ENCODE measurements at regions not wholly inside any gene's neighbourhood (a gene's known extent, or its start where the extent isn't known, plus 50 kb on each side); places are given as distances from the start of the nearest gene placed in this dataset.

DNA sequence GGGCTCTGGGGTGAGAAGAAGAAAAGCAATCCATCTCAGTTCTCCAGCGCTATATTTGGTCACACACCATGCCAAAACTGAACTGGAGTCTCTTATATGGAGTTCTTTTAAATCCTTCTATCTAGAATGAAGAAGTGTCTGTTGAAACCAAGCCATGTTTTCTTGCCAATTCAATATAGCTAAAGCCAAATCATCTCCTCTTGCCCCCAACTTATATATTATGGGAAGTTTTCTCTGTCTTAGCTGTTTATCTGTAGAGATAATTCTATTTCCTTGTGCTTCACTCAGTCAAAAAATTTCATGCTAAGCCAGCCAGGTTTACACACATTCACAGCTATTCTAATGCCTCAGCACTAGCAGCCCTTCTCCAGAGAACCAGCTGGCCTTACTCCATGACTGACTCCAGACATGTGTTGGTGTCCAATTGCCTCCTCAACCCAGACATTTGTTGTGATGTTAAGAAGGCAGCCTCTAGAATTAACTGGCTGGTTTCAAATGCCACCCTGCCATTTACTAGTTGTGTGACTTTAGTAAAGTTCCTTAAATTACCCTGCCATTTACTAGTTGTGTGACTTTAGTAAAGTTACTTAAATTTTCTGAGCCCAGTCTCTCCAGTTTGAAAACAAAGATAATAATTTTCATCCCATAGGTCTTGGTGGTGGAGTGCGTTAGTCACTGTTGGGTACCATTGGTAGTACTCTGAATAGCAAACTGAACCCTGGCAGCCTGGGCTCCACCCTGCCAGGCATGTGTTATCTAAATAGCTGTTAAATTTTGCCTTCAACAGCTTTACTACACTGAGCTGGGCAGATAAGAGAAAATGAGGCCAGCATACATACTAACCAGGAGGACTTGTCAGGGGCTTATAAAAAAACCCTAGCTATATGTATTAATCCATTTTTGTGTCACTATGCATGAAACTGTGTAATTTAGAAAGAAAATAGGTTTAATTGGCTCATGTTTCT lies 525.1 kb downstream of the LMO7 start:
- no peak for DNase-seq

DNA sequence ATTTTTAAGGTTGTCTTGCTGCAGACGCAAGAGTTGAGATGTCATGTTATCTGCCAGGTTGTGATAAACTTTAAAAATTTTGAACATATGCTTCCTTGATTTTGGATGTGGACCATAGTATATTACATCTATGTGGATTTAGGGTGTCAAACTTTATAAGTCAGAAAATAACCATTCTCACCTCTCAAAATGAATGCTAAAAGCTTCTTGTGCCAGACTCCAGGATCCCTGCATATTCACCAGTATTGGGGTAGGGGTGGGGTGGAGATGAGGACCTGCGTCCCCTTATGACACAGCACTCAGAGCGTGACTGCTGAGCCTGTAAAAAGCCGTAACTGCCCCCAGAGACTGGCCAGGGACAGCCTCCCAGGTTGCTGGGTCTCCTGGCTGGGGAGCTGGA lies 524.4 kb downstream of the LMO7 start:
- DNase-seq, result no peak

DNA sequence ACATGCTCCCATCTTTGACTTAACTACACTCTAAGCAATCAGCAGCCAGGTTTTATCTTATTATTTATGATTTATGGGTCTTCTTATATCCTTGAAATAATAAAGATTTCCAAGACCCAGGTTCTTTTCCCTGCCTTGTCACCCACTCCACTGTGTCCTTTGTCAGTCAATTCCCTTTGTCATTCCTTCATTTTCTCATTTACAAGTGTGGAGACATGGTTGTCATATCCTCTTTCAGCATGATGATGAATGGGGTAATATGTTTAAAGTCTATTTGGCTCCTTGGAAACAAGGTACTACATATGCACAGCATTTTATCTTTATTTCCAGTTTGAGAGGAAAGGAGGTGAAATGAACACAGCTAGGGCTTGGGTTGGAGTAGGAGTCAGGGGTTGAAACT lies 521.8 kb downstream of the LMO7 start:
- DNase-seq, result no peak

DNA sequence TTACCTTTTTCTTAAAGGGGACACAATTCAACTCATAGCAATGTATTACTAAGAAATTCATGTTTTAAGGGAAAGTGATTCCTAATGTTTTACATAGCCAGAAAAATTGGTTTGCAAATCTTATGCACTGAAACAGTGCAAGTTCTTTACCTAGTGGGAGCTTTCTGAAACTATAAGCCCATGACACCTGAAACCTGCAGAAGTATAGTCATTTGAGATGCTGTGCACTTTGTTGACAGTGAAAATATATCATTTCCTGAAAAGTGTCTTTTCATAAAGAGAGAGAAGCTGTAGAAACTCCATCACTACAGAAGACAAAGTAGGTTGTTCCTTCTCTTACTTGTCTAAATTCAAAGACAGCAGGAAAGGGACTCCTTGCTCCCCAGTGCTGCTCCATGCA lies 517.1 kb downstream of the LMO7 start:
- DNase-seq, result no peak

DNA sequence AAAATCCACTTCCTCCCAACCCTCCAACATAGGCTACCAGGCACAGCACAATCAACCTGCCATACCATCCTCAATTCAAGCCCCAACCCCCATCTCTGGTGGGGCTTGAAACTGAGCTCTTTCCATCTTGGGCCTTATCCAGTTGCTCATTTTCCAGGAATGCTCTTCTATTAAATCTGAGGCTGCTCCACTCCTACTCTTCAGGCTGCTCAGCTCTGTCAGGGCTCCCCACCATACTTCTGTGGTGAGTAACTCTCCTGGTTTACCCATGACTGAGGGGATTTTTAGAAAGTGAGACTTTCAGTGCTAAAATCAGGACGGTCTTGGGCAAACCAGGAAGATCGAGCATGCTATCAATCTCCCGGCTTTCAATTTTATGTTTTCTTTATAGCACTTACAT lies 512.8 kb downstream of the LMO7 start:
- DNase-seq, result no peak

DNA sequence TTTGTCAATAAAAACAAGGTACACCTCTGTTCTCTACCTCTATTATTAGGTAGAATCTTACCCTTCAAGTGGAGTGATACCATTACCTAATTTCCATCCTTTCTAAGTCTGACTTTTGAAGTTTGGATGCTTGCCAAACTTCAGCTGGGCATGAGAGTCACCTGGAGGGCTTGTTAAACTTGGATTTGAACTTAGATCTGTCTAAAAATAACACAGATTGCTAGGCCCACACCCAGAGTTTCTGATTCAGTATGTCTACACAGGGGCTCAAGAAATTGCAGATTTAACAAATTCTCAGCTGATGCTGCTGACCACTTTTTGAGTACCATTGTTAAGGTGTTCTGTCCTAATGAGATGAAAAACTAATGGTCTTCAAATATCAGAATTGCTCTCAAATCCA lies 512.2 kb downstream of the LMO7 start:
- DNase-seq, result no peak

DNA sequence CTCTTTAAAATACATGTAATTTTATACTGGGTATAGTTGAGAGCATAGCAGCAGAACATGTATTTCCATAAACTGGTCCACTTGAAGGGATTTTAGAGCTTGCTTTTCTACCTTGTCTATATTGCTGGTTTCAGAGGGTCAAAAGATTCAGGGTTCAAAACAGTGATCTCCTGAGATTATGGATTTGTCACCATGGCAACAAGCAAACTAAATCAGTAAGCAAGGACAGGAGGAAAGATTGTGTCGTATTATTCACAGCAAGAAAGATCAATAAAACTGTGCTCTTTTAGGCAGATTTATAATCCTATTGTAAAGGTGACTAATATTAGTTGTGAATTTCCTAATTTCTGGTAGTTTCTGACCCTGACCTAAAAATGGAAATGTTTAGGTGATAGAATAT lies 496.4 kb downstream of the LMO7 start:
- no peak for DNase-seq

DNA sequence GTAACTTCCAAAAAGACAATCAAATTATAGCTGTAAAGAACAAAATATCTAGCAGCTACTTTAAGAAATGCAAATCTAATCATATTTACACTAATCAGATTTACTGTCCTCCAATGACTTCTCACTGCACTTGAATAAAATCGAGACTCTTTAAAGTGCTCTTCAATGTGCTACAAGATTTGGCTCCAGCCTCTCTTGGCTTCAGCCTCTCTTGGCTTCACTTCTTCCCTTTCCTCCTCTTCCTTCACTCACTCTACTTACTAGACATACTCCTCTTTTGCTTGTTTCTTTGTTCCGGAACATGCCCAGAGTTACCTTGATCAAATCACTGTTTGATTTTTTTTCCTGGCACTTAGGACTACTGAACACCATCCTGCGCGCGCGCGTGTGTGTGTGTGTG lies 495.4 kb downstream of the LMO7 start:
- DNase-seq, result no peak

DNA sequence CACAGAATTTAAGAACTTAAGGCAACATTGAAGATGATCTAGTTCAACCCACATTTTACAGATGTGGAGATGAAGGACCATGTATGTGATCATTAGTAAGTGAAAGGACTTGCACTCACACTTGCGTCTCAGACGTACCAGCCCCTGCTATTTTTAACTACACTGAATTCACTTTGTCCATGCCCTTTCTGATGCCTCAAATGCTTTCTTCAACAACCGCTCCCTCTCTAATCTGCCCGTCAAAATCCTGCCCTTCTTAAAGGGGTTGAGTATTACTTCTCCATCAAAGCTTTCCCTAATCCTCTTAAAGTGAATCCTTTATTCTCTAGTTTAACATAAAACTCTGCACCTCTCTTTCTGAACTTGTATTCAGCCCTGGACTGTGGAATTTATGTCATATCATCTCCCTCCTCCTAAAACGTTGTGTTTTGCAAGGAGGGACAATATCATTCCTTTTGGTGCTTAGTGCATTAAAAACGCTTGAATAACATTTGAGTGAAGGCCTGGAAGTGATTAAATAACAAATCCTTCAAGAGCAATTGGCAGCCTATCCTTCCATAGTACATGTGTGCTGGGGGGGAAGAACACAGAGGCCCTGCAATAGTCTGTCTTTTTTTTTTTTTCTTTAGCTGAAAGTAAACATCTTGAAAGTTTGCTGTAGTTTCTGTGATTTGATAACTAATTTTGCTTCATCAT lies 493.3 kb downstream of the LMO7 start:
- no peak for DNase-seq

DNA sequence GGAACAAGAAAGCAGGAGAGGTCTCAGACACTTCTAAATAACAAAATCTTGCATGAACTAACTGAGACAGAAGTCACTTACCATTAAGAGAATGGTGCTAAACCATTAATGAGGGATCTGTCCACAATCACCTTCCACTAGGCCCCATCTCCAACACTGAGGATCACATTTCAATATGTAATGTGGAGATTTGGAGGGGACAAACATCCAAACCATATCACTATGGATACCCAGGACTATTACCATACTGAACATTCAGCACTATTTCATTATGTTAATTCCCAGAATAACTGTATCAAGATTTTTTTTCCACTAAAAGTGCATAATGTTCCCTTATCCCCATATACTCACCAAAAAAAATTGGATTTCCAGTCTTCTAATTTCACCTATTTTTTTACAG lies 491.8 kb downstream of the LMO7 start:
- DNase-seq, result no peak

DNA sequence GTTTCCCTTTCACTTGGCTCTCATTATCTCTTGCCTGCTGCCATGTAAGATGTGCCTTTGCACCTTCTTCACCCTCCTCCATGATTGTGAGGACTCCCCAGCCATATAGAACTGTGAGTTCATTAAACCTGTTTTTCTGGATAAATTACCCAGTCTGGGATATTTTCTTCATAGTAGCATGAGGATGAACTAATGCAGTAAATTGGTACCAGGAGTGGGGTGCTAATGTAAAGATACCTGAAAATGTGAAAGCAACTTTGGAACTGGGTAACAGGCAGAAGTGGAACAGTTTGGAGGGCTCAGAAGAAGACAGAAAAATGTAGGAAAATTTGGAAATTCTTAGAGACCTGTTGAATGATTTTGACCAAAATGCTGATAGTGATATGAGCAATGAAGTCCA lies 487.4 kb downstream of the LMO7 start:
- no peak for DNase-seq

DNA sequence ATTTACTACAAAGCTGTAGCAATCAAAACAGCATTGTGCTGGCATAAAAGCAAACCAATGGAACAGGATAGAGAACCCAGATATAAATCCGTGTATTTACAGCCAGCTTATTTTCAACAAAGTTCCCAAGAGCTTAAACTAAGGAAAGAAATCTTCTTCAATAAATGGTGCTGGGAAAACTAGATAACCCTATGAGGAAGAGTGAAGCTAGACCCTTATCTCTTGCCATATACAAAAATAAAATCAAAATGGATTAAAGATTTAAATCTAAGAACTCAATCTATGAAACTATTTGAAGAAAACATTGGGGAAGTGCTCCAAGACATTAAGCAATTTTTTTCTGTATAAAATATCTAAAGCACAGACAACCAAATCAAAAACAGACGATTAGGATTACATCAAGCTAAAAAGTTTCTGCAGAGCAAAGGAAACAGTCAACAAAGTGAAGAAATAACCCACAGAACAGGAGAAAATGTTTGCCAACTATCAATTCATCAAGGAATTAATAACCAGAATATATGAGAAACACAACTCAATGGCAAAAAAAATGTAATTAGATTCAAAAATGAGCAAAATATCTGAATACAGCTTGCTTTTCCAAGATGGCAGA lies 480.7 kb downstream of the LMO7 start:
- DNase-seq, result no peak

DNA sequence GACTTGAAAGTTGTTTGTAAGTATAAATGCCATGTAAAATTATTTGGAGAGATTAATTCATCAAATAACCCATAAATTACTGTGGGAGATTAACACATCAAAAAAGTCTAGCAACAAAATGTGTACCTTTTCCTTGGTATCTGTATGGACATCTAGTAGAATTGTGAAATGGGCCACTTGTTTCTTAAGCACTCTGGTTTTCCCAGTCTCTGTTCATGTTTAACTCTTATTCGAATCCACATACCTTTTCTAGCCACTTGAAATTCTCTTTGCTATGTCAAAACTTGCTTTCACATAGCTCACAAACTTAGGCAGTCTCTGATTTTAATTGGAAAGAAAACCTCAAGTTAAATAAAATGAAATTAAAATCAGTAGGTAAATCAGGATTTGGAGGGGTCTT lies 470.6 kb downstream of the LMO7 start:
- no peak for DNase-seq

DNA sequence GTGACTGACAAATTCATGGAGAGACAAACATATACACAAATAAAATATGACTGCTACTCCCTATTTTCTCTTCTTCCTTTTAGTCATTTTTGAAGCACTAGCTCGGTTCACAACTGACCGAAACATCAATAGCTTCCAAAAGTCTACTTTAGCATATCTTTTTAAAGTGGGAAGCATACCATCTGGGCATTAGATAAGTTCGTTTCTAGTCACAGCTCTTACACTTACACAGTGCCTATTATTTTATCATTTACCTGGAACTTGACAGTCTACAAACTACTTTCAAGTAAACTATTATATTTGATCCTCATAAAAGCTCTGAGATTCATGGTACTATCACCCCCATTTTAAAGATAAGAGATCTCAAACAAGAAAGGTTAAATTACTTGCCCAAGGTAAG lies 458.5 kb downstream of the LMO7 start:
- no peak for DNase-seq

DNA sequence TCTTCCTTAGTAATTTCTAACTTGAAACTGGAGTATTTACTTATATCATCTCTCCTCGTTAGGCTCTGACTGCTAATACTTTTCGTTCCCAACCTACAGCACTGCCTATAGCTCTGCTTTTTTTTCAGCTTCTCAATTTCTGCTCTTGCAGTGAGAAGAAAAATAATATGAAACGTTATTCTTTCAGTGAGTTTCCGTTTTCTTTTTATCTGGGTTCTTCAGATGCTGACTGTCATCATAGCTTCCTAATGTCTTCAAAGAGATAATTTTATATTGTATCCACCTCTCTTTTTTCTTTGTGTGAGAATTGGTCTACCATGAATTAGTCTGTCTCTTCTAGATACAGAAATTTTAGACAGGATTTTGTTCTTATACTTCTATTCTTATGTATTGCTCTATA lies 454.9 kb downstream of the LMO7 start:
- DNase-seq, result no peak

DNA sequence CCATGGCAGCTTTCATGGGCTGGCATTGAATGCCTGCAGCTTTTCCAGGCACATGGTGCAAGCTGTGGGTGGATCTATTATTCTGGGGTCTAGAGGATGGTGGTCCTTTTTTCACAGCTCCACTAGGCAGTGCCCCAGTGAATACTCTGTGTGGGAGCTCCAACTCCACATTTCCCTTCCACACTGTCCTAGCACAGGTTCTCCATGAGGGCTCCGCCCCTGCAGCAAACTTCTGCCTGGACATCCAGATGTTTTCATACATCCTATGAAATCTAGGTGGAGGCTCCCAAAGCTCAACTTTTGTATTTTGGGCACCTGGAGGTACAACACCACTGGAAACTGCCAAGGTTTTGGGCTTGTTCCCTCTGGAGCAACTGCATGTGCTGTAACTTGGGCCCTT lies 450.6 kb downstream of the LMO7 start:
- no peak for DNase-seq

DNA sequence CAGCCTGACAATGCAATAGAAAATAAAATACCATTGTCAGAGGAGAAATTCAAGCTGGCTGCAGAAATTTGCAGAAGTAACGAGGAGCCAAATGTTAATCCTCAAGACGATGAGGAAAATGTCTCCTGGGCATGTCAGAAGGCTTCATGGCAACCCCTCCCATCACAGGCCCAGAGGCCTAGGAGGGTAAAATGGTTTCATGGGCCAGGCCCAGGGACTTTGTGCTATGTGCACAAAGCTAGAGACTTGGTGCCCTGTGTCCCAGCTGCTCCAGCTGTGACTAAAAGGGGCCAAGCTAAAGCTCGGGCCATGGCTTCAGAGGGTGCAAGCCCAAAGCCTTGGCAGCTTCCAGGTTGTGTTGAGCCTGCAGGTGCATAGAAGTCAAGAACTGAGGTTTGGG lies 431.7 kb downstream of the LMO7 start:
- no peak for DNase-seq

DNA sequence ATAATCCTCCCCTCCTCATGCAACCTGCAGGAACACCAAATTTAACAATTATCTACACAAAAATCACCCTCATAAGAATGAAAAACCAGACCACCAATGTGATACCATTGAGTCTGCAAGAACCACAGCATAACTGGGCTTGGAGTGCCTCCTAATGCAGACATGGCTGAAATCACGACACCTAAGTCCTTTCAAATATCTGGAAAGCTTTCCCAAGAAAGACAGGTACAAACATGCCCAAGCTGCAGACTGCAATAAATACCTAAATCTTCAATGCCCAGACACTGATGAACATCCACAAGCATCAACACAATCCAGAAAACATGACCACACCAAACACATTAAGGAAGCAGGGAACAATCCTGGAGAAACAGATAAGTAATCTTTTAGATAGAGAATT lies 417.1 kb downstream of the LMO7 start:
- no peak for DNase-seq

DNA sequence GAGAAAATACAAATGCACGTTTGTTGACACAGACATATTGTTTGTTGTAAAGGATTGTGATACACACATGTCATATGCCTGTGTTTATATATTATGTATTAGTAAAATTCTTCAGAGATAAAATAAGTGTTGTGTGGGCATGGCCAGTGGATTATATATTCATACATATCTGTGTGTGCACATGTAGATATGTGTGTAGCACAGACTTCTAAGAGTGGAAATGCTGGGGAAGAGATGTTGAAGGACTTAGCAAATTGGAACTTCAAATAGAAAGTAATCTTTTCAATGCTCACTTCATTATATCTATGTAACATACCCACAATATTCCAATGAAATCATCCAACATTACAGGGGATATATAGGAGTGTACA lies 413.2 kb downstream of the LMO7 start:
- no peak for DNase-seq

DNA sequence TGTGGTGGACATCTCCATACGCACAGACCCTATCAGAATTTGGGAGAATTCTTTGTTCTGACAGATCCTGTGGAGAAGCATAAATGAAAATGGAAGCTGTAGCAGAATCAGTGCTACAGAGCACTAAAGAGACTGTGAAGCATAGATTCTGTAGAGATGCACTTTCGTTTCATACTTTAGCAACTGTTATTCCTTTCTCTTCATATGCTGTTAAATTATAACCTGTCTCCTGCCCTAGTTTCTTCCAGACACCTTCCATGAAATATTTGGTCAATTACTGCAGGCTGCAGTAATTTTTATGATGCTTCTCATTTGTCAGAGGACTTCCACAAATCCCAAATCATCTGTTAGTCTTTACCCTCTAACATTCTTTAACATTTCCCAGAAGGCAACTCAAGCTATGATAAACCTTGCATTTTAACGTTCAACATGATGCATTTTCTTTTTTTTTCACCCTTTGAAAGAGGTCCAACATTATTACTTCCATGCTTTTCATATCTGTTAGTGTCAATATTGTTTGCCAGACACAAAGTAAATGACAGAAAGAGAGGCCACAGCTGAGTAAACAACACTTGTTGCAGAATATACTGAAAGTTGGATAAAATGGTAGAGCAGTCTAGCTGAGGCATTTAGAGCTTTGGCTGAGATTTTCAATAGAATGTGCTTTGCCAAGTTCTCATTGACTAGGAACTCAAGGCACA lies 412.7 kb downstream of the LMO7 start:
- DNase-seq, result no peak

DNA sequence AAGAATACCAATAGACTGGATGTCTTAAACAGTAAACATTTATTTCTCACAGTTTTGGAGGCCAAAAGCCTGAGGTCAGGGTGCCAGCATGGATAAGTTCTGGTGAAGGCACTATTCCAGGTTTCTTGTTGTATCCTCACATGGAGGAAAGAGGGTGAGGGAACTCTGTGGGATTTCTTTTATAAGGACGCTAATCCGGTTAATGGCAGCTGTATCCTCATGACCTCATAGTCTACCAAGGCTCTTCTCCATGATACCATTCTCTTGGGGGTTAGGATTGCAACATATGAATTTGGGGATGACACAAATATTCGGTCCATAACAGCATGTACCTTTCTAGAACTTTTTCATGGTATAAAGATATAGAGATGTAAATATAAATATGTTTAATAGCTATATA lies 412.0 kb downstream of the LMO7 start:
- no peak for DNase-seq

DNA sequence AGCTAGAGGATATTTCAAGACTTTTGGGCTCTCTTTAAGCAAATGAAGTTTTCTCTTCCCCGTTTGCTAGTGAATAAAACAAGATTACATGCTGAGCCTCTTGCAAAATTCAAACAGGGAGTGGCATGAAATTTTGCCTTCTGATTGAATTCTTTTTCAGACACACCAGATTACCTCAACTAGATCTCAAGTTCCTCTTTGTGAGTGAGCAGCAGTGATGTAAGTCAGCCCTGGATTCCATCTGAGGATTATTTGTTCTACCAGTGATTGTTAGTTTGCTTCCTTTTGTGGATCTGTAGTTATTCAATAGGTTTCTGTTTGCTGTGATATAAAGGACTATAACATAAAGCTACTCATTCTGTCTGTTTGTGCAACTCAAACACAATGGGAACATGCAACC lies 407.7 kb downstream of the LMO7 start:
- DNase-seq, result no peak

DNA sequence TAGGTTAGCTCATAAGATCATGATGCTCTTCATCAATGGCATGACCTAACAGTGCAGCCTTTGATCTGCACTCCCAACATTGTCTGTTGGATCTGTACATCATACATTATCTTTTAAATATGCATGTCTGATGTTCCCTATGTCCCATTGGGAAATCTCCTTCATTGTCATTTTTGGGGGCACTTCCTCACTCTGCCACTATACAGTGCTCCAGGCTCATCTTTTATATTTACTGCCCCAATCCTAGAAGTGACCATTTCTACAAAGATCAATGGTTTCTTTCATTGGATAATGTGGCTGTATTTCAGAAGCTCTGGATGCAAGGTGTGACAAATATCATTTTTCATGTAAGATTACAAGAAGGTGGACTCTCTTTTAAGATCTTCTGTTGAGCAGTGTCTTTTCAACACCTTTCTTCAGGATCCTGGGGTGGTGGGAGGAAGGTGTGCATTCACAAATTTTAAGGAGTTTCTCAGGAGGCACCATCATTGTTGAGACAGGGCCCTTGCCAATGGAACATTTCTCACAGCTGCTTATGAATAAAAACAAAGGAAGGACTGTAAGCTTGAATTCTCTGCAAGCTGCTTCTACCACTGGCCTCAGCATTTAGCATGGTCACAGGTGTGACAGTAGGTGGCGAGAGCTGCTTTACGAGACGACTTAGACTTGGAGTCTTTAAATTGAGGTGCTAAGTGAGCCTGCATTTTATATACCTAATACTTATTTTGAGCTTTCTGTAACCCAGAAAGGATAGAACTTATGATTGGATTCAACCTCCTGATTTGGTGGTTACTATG lies 403.0 kb downstream of the LMO7 start:
- DNase-seq, result no peak

Measured in NCI-H1694 treated with DMSO at 0.1 percent for 48 hours (cell line).